ENCODE measurements at regions not wholly inside any gene's neighbourhood (a gene's known extent, or its start where the extent isn't known, plus 50 kb on each side); places are given as distances from the start of the nearest gene placed in this dataset.
"Not testable (repeated sequence)": the region's sequence is repeated elsewhere in the genome, so short reads cannot be mapped to it uniquely, and the experiment has no call there.

- DNase-seq (no peak), ATAC-seq (no peak)
- intact Hi-C loops (cut with DNase I, micrococcal nuclease) = no loop called here
Observed at GRCh38 chr2:51953931-51954330, 922.0 kb upstream of the NRXN1 start.

- ATAC-seq (no peak), DNase-seq (no peak)
- intact Hi-C loops (cut with DNase I, micrococcal nuclease) = no loop called here
Observed at GRCh38 chr2:51921076-51921475, 889.1 kb upstream of the NRXN1 start.

- no peak for DNase-seq
- intact Hi-C loops (cut with DNase I, micrococcal nuclease) = no loop called here
- no peak for ATAC-seq
Observed at GRCh38 chr2:51920509-51920908, 888.6 kb upstream of the NRXN1 start.

- no peak for ATAC-seq
- DNase-seq = no peak
- intact Hi-C loops (cut with DNase I, micrococcal nuclease) = no loop called here
Observed at GRCh38 chr2:51919395-51919794, 887.5 kb upstream of the NRXN1 start.

GRCh38 chr2:51918113-51918512 is 886.2 kb upstream of the NRXN1 start:
- ATAC-seq = no peak
- intact Hi-C loops (cut with DNase I, micrococcal nuclease) = no loop called here
- DNase-seq = no peak

- intact Hi-C loops (cut with DNase I, micrococcal nuclease) = no loop called here
Observed at GRCh38 chr2:51903728-51904127, 871.8 kb upstream of the NRXN1 start.

GRCh38 chr2:51899643-51900042 is 867.7 kb upstream of the NRXN1 start:
- DNase-seq = no peak
- intact Hi-C loops (cut with DNase I, micrococcal nuclease) = no loop called here
- ATAC-seq = no peak

More at GRCh38 chr2:51903728-51904127, 871.8 kb upstream of the NRXN1 start:
- ATAC-seq (no peak), DNase-seq (no peak)

- ATAC-seq; intact Hi-C loops (cut with DNase I, micrococcal nuclease); DNase-seq: not testable (repeated sequence)
Observed at GRCh38 chr2:51894584-51894983, 862.7 kb upstream of the NRXN1 start.

GRCh38 chr2:51888120-51888519 is 856.2 kb upstream of the NRXN1 start:
- intact Hi-C loops (cut with DNase I, micrococcal nuclease) = no loop called here
- ATAC-seq = no peak
- no peak for DNase-seq

GRCh38 chr2:51881673-51882072 is 849.7 kb upstream of the NRXN1 start:
- DNase-seq (no peak), ATAC-seq (no peak)
- intact Hi-C loops (cut with DNase I, micrococcal nuclease) = no loop called here

- ATAC-seq (no peak), DNase-seq (no peak)
- intact Hi-C loops (cut with DNase I, micrococcal nuclease) = no loop called here
Observed at GRCh38 chr2:51880153-51880552, 848.2 kb upstream of the NRXN1 start.

GRCh38 chr2:51866361-51866760 is 834.4 kb upstream of the NRXN1 start:
- DNase-seq (no peak), ATAC-seq (no peak)
- intact Hi-C loops (cut with DNase I, micrococcal nuclease) = no loop called here

- DNase-seq (no peak), ATAC-seq (no peak)
- intact Hi-C loops (cut with DNase I, micrococcal nuclease) = no loop called here
Observed at GRCh38 chr2:51859260-51859659, 827.3 kb upstream of the NRXN1 start.

GRCh38 chr2:51855683-51856082 is 823.8 kb upstream of the NRXN1 start:
- ATAC-seq (no peak), DNase-seq (no peak)
- intact Hi-C loops (cut with DNase I, micrococcal nuclease) = no loop called here

- intact Hi-C loops (cut with DNase I, micrococcal nuclease) = no loop called here
- ATAC-seq (no peak), DNase-seq (no peak)
Observed at GRCh38 chr2:51846796-51847195, 814.9 kb upstream of the NRXN1 start.

GRCh38 chr2:51846018-51846417 is 814.1 kb upstream of the NRXN1 start:
- ATAC-seq = no peak
- DNase-seq = no peak
- intact Hi-C loops (cut with DNase I, micrococcal nuclease) = no loop called here

- intact Hi-C loops (cut with DNase I, micrococcal nuclease) = no loop called here
- ATAC-seq (no peak), DNase-seq (no peak)
Observed at GRCh38 chr2:51844596-51844995, 812.7 kb upstream of the NRXN1 start.

GRCh38 chr2:51829477-51829876 is 797.5 kb upstream of the NRXN1 start:
- no peak for DNase-seq
- intact Hi-C loops (cut with DNase I, micrococcal nuclease) = no loop called here
- ATAC-seq = no peak

GRCh38 chr2:51825823-51826222 is 793.9 kb upstream of the NRXN1 start:
- intact Hi-C loops (cut with DNase I, micrococcal nuclease) = no loop called here
- ATAC-seq (no peak), DNase-seq (no peak)

- DNase-seq = no peak
- ATAC-seq = no peak
- intact Hi-C loops (cut with DNase I, micrococcal nuclease) = no loop called here
Observed at GRCh38 chr2:51813247-51813646, 781.3 kb upstream of the NRXN1 start.

- DNase-seq (no peak), ATAC-seq (no peak)
- intact Hi-C loops (cut with DNase I, micrococcal nuclease) = no loop called here
Observed at GRCh38 chr2:51812138-51812866, 780.4 kb upstream of the NRXN1 start.

Data from left colon (tissue), 2 donors.